OCI-LY3 (cell line): ENCODE measurements at regions not wholly inside any gene's neighbourhood (a gene's known extent, or its start where the extent isn't known, plus 50 kb on each side); places are given as distances from the start of the nearest gene placed in this dataset.

Source experiments
- H2AFZ ChIP-seq: fragments of 200-600, 300-600 bp; shearing (Covaris generic); 2 replicates; pipeline ENCODE4 v1.6.0; 2014; ENCODE audit warnings: antibody characterized with exemption, low read depth, low read length
- H3K27ac ChIP-seq: fragments of 200-600, 300-600 bp; sonication (generic); 2 replicates; pipeline ENCODE4 v1.5.1; 2014; ENCODE audit warnings: mild to moderate bottlenecking, low read length, moderate library complexity, mixed read lengths
- H3K27me3 ChIP-seq: fragments of 200-600, 300-600 bp; sonication (generic); 2 replicates; pipeline ENCODE4 v1.6.1; 2014; ENCODE audit warnings: low read depth, low read length, mixed read lengths
- H3K36me3 ChIP-seq: fragments of 200-600, 300-600 bp; sonication (generic); replicated peaks from 2 replicates; pipeline ENCODE3; 2014; ENCODE audit warnings: low read depth, low read length, mixed read lengths
- H3K4me1 ChIP-seq: fragments of 300-600, 200-600 bp; sonication (generic); 2 replicates; pipeline ENCODE4 v1.6.1; 2014; ENCODE audit warnings: low read length, mixed read lengths
- H3K4me2 ChIP-seq: fragments of 200-600, 300-600 bp; sonication (generic); 2 replicates; pipeline ENCODE4 v1.6.1; 2014; ENCODE audit warnings: low read length, mixed read lengths
- H3K4me3 ChIP-seq: fragments of 300-600, 200-600 bp; sonication (generic); 2 replicates; pipeline ENCODE4 v1.5.1; 2014; ENCODE audit warnings: antibody characterized with exemption, mild to moderate bottlenecking, low read length, moderate library complexity
- H3K79me2 ChIP-seq: fragments of 300-600, 200-600 bp; shearing (Covaris generic); 2 replicates; pipeline ENCODE4 v1.6.1; 2014; ENCODE audit warnings: mild to moderate bottlenecking, low read length, mixed read lengths
- H3K9ac ChIP-seq: fragments of 300-600, 200-600 bp; shearing (Covaris generic); 2 replicates; pipeline ENCODE4 v1.6.0; 2014; ENCODE audit warnings: mild to moderate bottlenecking, low read length, moderate library complexity
- H3K9me3 ChIP-seq: fragments of 200-600, 300-600 bp; shearing (Covaris generic); 2 replicates; pipeline ENCODE4 v1.6.1; 2014; ENCODE audit warnings: low read length, mixed read lengths; ENCODE audit not compliant: insufficient read depth
- H4K20me1 ChIP-seq: fragments of 200-600, 300-600 bp; sonication (generic); 2 replicates; pipeline ENCODE4 v1.6.1; 2016; ENCODE audit warnings: low read length, mixed read lengths; ENCODE audit not compliant: insufficient read depth
- EZH2phosphoT487 ChIP-seq: fragments of 200-600 bp; shearing (Covaris generic); IDR thresholded peaks from 2 replicates; pipeline ENCODE4 v1.6.1; 2018; ENCODE audit warnings: antibody characterized with exemption, mixed run types, low read depth
- TF ChIP-seq, protein P1 (sequence below): fragments of 200-600, 300-600 bp; sonication (generic); IDR thresholded peaks from 2 replicates; pipeline ENCODE4 v1.5.1; 2014; ENCODE audit warnings: antibody characterized with exemption, low read length, low read depth

DNA sequence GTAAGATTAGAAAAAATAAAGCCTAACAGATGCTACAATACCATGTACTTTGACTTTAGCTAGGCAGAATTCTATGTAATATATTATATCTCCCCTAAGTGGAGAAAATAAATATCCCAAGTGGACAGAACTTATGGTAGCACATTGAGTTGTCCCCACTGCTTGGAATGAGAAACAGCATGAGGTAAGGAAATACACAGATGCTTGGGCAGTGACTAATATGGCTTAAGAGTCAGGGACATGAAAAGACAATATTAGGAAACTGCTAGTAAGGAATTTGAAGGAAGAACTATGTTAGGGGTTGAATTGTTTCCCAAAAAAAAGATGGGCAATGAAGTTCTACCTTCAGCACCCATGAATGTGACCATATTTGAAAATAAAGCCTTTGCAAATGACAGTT, 2265.1 kb downstream of the PCDH7 start:
- H2AFZ ChIP-seq: no peak overlapping the region
- no peak overlapping the region for H3K27ac ChIP-seq
- no peak overlapping the region for H3K4me2 ChIP-seq
- no peaks in the 10 kb centered on the region for H3K9me3 ChIP-seq
- no peaks in the 10 kb centered on the region for H3K27me3 ChIP-seq
- H4K20me1 ChIP-seq: no peaks in the 10 kb centered on the region
- no peak overlapping the region for H3K4me3 ChIP-seq
- no peaks in the 10 kb centered on the region for H3K36me3 ChIP-seq
- no peak overlapping the region for H3K9ac ChIP-seq
- H3K4me1 ChIP-seq: no peaks in the 10 kb centered on the region
- H3K79me2 ChIP-seq: no peaks in the 10 kb centered on the region
- TF ChIP-seq, protein P1, sequence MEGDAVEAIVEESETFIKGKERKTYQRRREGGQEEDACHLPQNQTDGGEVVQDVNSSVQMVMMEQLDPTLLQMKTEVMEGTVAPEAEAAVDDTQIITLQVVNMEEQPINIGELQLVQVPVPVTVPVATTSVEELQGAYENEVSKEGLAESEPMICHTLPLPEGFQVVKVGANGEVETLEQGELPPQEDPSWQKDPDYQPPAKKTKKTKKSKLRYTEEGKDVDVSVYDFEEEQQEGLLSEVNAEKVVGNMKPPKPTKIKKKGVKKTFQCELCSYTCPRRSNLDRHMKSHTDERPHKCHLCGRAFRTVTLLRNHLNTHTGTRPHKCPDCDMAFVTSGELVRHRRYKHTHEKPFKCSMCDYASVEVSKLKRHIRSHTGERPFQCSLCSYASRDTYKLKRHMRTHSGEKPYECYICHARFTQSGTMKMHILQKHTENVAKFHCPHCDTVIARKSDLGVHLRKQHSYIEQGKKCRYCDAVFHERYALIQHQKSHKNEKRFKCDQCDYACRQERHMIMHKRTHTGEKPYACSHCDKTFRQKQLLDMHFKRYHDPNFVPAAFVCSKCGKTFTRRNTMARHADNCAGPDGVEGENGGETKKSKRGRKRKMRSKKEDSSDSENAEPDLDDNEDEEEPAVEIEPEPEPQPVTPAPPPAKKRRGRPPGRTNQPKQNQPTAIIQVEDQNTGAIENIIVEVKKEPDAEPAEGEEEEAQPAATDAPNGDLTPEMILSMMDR: no peak
- no peak for TF ChIP-seq EZH2phosphoT487

DNA sequence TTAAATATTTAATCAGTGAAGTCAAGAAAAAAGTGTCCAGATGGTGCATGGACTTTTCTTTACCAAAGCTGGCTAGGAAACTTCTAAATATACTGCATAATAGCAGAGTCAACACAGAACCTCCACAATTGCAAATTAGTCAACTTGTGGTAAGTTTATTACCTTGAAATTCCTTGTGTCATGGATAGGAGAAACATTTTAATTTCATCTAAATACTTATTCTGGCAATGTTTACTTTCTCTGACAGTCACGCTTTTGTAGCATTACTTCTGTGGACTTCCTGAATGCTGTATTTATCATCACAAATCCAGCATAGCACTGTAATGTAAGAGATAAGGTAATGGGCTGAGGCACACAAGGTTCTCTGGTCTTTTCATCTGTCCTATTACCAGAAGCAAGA, 2266.1 kb downstream of the PCDH7 start:
- H3K36me3 ChIP-seq: no peaks in the 10 kb centered on the region
- no peaks in the 10 kb centered on the region for H3K79me2 ChIP-seq
- no peaks in the 10 kb centered on the region for H3K27me3 ChIP-seq
- H2AFZ ChIP-seq: no peak overlapping the region
- H3K27ac ChIP-seq: no peak overlapping the region
- no peaks in the 10 kb centered on the region for H4K20me1 ChIP-seq
- H3K4me3 ChIP-seq: no peak overlapping the region
- no peaks in the 10 kb centered on the region for H3K4me1 ChIP-seq
- no peaks in the 10 kb centered on the region for H3K9me3 ChIP-seq
- TF ChIP-seq EZH2phosphoT487: no peak
- TF ChIP-seq, protein P1: no peak
- H3K9ac ChIP-seq: no peak overlapping the region
- no peak overlapping the region for H3K4me2 ChIP-seq

DNA sequence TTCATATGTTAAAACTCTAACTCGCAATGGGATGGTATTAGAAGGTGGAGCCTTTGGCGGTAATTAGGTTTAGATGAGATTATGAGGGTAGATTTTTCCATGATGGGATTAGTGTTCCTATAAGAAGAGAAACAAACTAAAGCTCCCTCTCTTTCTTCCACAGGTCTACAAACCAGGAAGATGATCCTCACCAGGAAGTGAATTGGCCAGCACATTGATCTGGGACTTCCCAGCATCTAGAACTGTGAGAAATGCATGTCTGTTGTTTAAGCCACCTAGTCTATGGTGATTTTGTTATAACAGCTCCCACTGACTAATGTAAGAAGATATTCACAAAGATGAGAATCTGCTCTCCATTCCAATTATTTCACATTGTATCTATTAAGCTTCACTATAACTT, 2266.9 kb downstream of the PCDH7 start:
- Histone ChIP-seq H3K27ac (no peak overlapping the region), H3K36me3 (no peaks in the 10 kb centered on the region), H2AFZ (no peak overlapping the region), H4K20me1 (no peaks in the 10 kb centered on the region), H3K79me2 (no peaks in the 10 kb centered on the region), H3K9ac (no peak overlapping the region), H3K4me3 (no peak overlapping the region), H3K4me1 (no peaks in the 10 kb centered on the region), H3K27me3 (no peaks in the 10 kb centered on the region), H3K9me3 (no peaks in the 10 kb centered on the region), H3K4me2 (no peak overlapping the region)
- TF ChIP-seq, protein P1: no peak
- TF ChIP-seq EZH2phosphoT487: no peak

DNA sequence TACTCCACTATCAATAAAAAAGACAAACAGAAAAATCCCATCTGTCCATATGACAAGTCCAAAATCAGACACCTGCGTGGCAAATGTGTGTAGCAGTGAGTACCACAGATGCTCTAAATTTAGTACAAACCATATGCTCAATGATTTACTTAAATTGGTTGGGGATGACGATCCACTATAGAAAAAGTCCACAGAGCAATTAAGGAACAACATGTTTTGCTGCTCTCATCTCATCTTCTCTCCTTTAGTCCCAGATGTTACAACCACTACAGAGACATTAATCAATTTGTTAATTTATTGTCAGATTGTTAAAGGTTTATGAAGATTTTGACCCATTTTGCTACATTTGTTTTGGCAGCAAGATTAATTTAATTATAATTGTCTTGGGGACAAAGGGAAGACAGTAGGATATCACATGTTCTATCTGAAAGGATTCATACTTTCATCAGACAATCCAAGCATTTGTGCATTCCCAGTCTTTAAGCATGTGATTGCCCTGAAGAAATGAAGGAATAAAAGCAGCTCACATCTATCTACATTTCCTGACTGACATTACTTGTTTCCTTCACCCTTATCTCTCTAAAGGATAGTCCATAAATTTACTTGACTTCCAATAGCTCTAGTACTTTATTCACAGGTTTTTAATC, 2268.1 kb downstream of the PCDH7 start:
- H4K20me1 ChIP-seq: no peaks in the 10 kb centered on the region
- no peak overlapping the region for H3K27ac ChIP-seq
- H2AFZ ChIP-seq: no peak overlapping the region
- H3K4me3 ChIP-seq: no peak overlapping the region
- TF ChIP-seq EZH2phosphoT487: no peak
- TF ChIP-seq, protein P1: no peak
- H3K36me3 ChIP-seq: no peaks in the 10 kb centered on the region
- H3K4me2 ChIP-seq: no peak overlapping the region
- H3K4me1 ChIP-seq: no peaks in the 10 kb centered on the region
- no peak overlapping the region for H3K9ac ChIP-seq
- no peaks in the 10 kb centered on the region for H3K27me3 ChIP-seq
- H3K9me3 ChIP-seq: no peaks in the 10 kb centered on the region
- H3K79me2 ChIP-seq: no peaks in the 10 kb centered on the region
